ENCODE measurements at regions not wholly inside any gene's neighbourhood (a gene's known extent, or its start where the extent isn't known, plus 50 kb on each side); places are given as distances from the start of the nearest gene placed in this dataset.
"Not testable (repeated sequence)": the region's sequence is repeated elsewhere in the genome, so short reads cannot be mapped to it uniquely, and the experiment has no call there.

DNA sequence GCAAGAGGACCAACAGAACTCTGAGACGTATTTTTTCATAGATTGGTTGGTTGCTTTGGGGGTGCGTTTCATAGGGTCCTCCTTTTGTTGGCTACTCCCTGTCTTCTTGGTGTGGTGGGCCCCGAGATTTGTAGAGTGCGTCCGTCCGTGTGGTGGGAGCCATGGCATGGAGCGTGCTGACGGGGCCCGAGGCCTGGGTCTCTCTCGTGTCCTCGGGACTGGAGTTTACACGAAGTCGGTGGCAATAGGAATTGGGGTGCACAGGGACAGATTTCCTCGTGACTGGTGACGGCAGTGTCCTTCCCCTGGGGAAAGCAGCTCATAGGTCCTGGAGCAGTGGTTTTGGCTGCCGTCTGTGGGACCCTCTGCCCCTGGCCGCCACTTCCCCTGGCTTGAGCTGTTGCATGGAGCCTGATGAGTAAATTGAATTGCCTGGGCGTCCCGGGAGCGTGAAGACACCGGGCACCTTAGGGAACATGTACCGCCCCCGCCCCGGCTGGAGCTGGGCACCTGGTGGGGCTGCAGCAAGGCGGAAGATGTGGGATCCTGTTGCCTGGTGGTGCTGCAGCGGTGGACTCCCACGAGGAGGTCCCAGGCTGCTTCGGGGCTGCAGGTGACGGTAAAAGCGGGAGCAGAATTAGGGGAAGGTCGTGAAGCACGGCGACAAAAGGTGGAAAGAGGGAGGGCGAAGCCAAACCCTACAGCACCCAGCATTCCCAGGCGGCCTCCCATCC, 153.7 kb upstream of the ALG10B start:
- ATAC-seq: no peak
- ChIA-PET CTCF (no interaction called here), POLR2A (no interaction called here)

DNA sequence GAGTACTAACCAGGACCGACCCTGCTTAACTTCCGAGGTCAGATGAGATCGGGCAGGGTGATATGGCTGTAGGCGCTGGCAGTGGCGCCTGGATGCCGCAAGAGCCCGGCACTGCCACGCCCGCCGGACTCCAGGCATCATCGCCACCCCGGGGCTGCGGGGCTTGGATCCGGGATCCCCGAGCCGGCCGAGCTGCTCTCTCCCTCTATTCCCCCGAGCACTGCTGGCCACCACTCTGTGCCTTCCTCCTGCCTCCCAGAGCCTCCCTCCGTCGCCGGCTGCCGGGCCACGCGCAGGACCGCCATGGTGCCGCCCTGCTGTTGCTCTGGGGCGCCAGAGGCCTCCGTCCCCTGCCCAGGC, 153.2 kb upstream of the ALG10B start:
- no peak for DNase-seq

More for the DNA sequence above, 153.7 kb upstream of the ALG10B start:
- H3K4me3 Mint-ChIP-seq: no peak overlapping the region
- intact Hi-C loops (cut with DNase I, micrococcal nuclease): no loop called here
- no peaks in the 10 kb centered on the region for H3K27me3 Mint-ChIP-seq
- H3K9me3 Mint-ChIP-seq (ENCODE audit: low read depth): peaks cover 6% of the 10 kb centered on the region
- no peaks in the 10 kb centered on the region for H3K4me1 Mint-ChIP-seq
- no peak for DNase-seq
- H3K36me3 Mint-ChIP-seq (ENCODE audit: low read depth): no peaks in the 10 kb centered on the region
- H3K27ac Mint-ChIP-seq: no peak overlapping the region

DNA sequence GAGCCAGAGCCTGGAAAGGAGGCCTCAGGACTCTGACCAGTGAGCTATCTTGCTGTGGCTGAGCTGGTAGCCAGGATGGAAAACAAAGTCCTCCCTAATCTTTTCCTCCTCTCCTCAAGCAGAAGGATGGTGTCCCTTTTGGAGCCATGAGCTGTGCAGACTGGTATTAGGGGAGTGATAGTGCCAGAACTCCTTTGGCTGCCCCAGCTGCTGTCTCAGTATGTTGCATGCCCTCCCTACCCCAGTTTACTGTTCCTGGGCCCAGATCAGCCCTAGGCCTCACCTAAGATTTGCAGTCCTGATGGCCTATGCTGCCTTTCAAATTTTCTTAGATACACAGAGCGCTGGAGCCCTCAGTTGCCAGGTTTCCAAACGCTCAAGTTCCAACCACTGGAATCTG, 150.3 kb upstream of the ALG10B start:
- ATAC-seq: no peak
- CTCF ChIA-PET: no interaction called here

More for the DNA sequence above, 153.2 kb upstream of the ALG10B start:
- ChIA-PET POLR2A (no interaction called here), CTCF (no interaction called here)
- Mint-ChIP-seq H3K36me3 (ENCODE audit: low read depth) (no peaks in the 10 kb centered on the region), H3K27me3 (no peaks in the 10 kb centered on the region), H3K4me3 (no peak overlapping the region), H3K4me1 (no peaks in the 10 kb centered on the region), H3K9me3 (ENCODE audit: low read depth) (peaks cover 6% of the 10 kb centered on the region), H3K27ac (no peak overlapping the region)
- intact Hi-C loops (cut with DNase I, micrococcal nuclease): no loop called here
- ATAC-seq: no peak

DNA sequence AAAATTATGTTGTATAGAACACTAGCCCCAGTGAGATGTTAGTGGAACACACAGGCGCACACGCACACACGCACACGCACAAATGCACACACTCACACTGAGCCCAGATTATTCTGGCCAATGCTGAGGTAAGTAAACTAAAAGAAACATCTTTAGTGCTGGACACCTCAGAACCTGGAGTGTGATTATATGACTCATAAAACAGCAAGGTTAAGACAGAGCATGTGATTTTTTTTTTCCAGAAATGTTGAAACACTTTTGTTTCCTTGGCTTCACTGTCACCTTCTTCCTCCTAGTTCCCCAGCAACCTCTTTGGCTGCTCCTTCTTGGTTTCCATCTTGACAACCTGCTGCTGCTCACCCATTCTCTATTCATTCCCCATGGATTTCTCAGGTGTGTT, 141.0 kb upstream of the ALG10B start:
- no peaks in the 10 kb centered on the region for H3K36me3 Mint-ChIP-seq (ENCODE audit: low read depth)
- H3K9me3 Mint-ChIP-seq (ENCODE audit: low read depth): peaks cover 1% of the 10 kb centered on the region
- ChIA-PET CTCF (no interaction called here), POLR2A (no interaction called here)
- H3K27me3 Mint-ChIP-seq: no peaks in the 10 kb centered on the region
- intact Hi-C loops (cut with DNase I, micrococcal nuclease): no loop called here
- no peak overlapping the region for H3K4me3 Mint-ChIP-seq
- no peak for ATAC-seq
- no peaks in the 10 kb centered on the region for H3K4me1 Mint-ChIP-seq
- no peak for DNase-seq
- no peak overlapping the region for H3K27ac Mint-ChIP-seq

More for the DNA sequence above, 150.3 kb upstream of the ALG10B start:
- no peaks in the 10 kb centered on the region for H3K27me3 Mint-ChIP-seq
- DNase-seq: no peak
- intact Hi-C loops (cut with DNase I, micrococcal nuclease): no loop called here
- peaks cover 6% of the 10 kb centered on the region for H3K9me3 Mint-ChIP-seq (ENCODE audit: low read depth)
- H3K4me1 Mint-ChIP-seq: no peaks in the 10 kb centered on the region
- H3K4me3 Mint-ChIP-seq: no peak overlapping the region
- no peak overlapping the region for H3K27ac Mint-ChIP-seq
- H3K36me3 Mint-ChIP-seq (ENCODE audit: low read depth): no peaks in the 10 kb centered on the region
- POLR2A ChIA-PET: no interaction called here

DNA sequence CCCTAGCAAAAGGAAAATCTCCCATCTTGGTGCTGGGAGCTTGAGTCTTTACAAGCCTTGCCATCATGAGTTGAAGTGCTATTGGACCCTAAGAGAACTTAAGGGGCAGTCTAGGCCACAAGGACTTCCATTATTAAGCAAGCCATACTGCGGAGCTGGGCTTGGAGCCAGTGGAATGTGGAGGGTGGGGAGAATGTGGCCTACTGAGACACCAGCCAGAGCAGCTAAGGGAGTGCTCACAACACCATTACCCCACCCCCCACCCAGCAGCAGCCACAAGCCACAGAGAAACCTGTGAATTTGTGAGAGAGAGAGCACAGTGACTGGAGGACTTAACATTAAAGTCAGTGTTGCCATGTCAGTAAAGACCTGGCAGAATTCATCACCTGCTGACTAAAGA, 133.0 kb upstream of the ALG10B start:
- intact Hi-C loops (cut with DNase I, micrococcal nuclease); H3K27me3 Mint-ChIP-seq; H3K9me3 Mint-ChIP-seq (ENCODE audit: low read depth); H3K36me3 Mint-ChIP-seq (ENCODE audit: low read depth); H3K4me1 Mint-ChIP-seq; POLR2A ChIA-PET; CTCF ChIA-PET; ATAC-seq; H3K27ac Mint-ChIP-seq; DNase-seq; H3K4me3 Mint-ChIP-seq: not testable (repeated sequence)

DNA sequence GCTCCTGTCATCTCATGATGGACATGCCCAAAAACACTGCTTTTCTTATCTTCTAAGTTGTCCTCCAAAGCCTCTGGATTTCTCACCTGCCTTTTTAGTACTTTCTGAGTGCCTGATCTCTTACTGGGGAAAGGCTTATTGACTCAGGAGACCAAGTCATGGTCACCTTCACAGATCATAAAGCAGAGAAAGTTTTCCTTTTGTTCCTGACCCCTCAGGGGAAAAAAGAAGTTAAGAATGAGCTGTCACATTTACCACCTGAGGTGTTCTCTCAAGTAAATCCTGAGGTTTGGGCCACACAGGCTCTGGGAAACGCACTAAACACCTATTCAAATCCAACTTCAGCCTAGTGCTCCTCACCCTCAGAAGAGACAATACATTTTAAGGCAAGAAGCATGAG, 119.3 kb upstream of the ALG10B start:
- H3K27ac Mint-ChIP-seq; DNase-seq; ATAC-seq; POLR2A ChIA-PET; H3K4me3 Mint-ChIP-seq; H3K36me3 Mint-ChIP-seq (ENCODE audit: low read depth); CTCF ChIA-PET; H3K27me3 Mint-ChIP-seq; intact Hi-C loops (cut with DNase I, micrococcal nuclease); H3K4me1 Mint-ChIP-seq; H3K9me3 Mint-ChIP-seq (ENCODE audit: low read depth): not testable (repeated sequence)

DNA sequence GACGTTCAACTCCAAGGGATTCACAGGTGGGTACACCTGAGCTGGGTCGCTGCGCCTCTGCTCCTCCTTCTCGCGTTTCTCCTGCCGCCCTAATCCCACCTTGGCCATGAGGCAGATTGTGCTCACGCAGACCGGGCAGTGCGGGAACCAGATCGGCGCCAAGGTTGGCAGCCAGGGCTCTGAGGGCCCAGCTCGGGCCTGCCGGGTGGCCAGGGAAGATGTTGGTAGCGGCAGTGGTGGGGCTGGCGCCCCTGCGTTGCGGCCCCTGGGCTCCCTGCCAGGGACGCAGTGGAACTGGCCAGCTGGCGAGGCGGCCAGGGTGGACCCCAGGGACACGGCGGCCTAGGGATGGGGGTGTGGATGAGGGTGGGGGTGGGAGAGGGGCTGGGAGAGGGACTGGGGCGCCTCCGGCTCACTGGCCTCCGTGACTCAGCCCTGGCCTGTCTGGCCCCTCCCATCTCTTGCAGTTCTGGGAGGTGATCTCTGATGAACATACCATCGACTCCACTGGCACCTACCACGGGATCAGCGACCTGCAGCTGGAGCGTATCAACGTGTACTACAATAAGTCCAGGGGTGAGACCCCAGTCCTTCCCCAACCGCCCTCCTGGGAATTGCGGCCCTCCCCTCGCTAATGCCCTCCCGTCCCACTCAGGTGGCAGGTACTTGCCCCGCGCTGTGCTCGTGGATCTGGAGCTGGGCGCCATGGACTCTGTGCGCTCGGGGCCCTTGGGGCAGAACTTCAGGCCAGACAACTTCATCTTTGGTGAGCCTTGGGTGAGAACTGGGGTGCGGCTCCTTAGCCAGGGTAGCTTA, 114.9 kb upstream of the ALG10B start:
- DNase-seq (no peak), ATAC-seq (no peak)
- H3K27ac Mint-ChIP-seq: no peak overlapping the region
- no peaks in the 10 kb centered on the region for H3K4me1 Mint-ChIP-seq
- no peak overlapping the region for H3K4me3 Mint-ChIP-seq
- H3K27me3 Mint-ChIP-seq: no peaks in the 10 kb centered on the region
- POLR2A ChIA-PET: no interaction called here
- CTCF ChIA-PET: no interaction called here
- H3K36me3 Mint-ChIP-seq (ENCODE audit: low read depth): no peaks in the 10 kb centered on the region
- intact Hi-C loops (cut with DNase I, micrococcal nuclease): no loop called here
- H3K9me3 Mint-ChIP-seq (ENCODE audit: low read depth): no peaks in the 10 kb centered on the region

DNA sequence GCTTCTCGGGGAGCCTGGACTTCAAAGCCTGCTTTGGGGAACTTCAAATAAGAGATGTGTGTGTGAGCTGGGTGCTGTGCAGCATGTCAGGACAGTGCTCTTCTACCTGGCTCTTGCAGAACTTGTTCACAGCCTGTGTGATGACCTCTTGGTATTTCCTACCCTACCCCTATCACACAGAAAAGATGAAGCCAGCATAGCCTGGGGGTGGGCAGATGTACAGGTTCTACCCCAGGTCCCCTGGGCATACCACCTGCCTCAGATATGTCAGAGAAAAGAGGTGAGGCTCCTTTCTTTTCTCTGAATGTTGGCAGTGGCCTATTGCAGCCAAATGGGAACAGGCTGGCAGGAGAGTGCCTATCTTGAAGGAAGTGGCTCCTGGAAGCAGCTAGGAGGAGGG, 111.7 kb upstream of the ALG10B start:
- Mint-ChIP-seq H3K4me3 (no peak overlapping the region), H3K4me1 (no peaks in the 10 kb centered on the region), H3K27me3 (no peaks in the 10 kb centered on the region), H3K27ac (no peak overlapping the region), H3K36me3 (ENCODE audit: low read depth) (no peaks in the 10 kb centered on the region), H3K9me3 (ENCODE audit: low read depth) (no peaks in the 10 kb centered on the region)
- POLR2A ChIA-PET: no interaction called here
- ATAC-seq: no peak
- CTCF ChIA-PET: no interaction called here
- no peak for DNase-seq
- intact Hi-C loops (cut with DNase I, micrococcal nuclease): no loop called here

DNA sequence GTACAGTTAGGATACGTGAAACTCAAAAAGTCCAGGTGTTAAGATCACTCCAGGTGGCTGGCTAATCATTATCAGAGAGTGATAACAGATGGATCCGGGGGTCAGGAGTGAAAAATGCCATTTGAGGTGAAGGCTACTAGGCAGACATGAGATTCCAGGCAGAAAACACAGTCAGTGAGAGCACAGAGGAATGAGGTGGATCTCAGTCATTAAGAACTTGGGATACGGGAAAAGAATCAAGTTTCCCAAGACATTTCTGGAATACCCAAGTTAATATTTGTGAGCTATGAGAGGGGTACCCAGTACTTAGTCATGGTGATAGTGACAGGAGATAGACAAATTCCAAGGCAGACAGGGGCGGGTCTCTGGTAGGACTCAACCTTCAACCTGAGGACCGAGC, 94.6 kb upstream of the ALG10B start:
- H3K4me3 Mint-ChIP-seq: no peak overlapping the region
- H3K27me3 Mint-ChIP-seq: no peaks in the 10 kb centered on the region
- H3K4me1 Mint-ChIP-seq: no peaks in the 10 kb centered on the region
- DNase-seq: no peak
- intact Hi-C loops (cut with DNase I, micrococcal nuclease): no loop called here
- peaks cover 4% of the 10 kb centered on the region for H3K9me3 Mint-ChIP-seq (ENCODE audit: low read depth)
- H3K27ac Mint-ChIP-seq: no peak overlapping the region
- CTCF ChIA-PET: no interaction called here
- POLR2A ChIA-PET: no interaction called here
- no peaks in the 10 kb centered on the region for H3K36me3 Mint-ChIP-seq (ENCODE audit: low read depth)
- no peak for ATAC-seq

DNA sequence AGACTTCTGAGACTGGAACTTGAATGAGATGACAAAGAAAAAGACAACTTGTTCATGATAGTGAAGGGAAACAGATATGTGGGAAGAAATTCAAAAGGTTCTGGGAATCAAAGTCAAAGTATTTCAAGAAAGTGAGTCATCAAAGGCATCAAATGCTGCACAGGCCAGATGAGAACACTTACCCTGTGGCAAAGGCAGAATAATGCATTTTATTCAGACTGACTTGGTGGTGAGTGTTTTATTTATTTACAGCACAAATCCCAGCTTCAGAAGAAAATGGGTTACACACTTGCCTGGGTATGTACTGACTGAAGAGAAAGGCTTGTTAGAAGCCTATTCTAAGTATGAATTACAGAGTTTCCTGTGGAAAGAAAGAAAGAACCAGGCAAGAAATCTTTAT, 78.2 kb upstream of the ALG10B start:
- POLR2A ChIA-PET; H3K27me3 Mint-ChIP-seq; CTCF ChIA-PET; H3K27ac Mint-ChIP-seq; H3K9me3 Mint-ChIP-seq (ENCODE audit: low read depth); intact Hi-C loops (cut with DNase I, micrococcal nuclease); H3K4me1 Mint-ChIP-seq; H3K4me3 Mint-ChIP-seq; H3K36me3 Mint-ChIP-seq (ENCODE audit: low read depth); ATAC-seq; DNase-seq: not testable (repeated sequence)

DNA sequence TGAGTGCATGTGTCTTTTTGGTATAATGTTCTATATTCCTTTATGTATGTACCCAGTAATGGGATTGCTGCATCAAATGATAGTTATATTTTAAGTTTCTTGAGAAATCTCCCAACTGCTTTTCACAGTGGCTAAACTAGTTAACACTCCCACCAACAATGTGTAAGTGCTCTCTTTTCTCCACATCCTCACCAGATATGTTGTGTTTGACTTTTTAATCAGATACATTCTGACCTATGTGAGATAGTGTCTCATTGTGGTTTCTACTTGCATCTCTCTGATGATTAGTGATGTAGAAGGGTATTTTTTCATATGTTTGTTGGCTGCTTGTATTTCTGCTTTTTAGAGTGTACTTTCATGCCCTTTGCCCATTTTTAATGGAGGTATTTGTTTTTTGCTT, 62.8 kb upstream of the ALG10B start:
- ATAC-seq (no peak), DNase-seq (no peak)
- peaks cover 10% of the 10 kb centered on the region for H3K9me3 Mint-ChIP-seq (ENCODE audit: low read depth)
- no peaks in the 10 kb centered on the region for H3K4me1 Mint-ChIP-seq
- no peak overlapping the region for H3K4me3 Mint-ChIP-seq
- H3K36me3 Mint-ChIP-seq (ENCODE audit: low read depth): no peaks in the 10 kb centered on the region
- POLR2A ChIA-PET: no interaction called here
- intact Hi-C loops (cut with DNase I, micrococcal nuclease): no loop called here
- H3K27ac Mint-ChIP-seq: no peak overlapping the region
- no peaks in the 10 kb centered on the region for H3K27me3 Mint-ChIP-seq
- CTCF ChIA-PET: no interaction called here

DNA sequence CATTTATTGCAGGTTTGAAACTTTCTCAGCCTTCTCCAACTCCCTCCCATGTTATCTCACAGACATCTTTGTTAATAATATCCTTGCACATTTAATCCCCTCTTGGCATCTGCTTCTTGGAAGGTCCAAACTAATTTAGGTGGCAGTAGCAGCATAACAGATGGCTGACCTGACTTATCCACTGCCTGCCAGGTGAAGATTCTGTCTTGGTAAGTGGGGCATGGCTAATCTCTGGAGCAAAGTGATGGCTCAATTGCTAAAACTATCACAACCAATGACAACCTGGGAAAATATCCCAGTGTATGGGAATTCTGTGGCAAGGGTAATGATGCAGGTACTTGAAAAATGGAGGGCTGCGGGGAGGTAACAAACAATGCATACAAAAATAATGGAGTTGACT, 58.2 kb upstream of the ALG10B start:
- POLR2A ChIA-PET: no interaction called here
- Mint-ChIP-seq H3K27me3 (no peaks in the 10 kb centered on the region), H3K4me3 (no peak overlapping the region), H3K9me3 (ENCODE audit: low read depth) (peaks cover 15% of the 10 kb centered on the region), H3K4me1 (no peaks in the 10 kb centered on the region), H3K36me3 (ENCODE audit: low read depth) (no peaks in the 10 kb centered on the region), H3K27ac (no peak overlapping the region)
- DNase-seq: no peak
- intact Hi-C loops (cut with DNase I, micrococcal nuclease): no loop called here
- no peak for ATAC-seq
- CTCF ChIA-PET: no interaction called here
